Ascending aorta (tissue), 2 donors: ENCODE measurements at regions not wholly inside any gene's neighbourhood (a gene's known extent, or its start where the extent isn't known, plus 50 kb on each side); places are given as distances from the start of the nearest gene placed in this dataset.
"Not testable (repeated sequence)": the region's sequence is repeated elsewhere in the genome, so short reads cannot be mapped to it uniquely, and the experiment has no call there.

ENCODE experiments used
- DNase-seq, 2 donors: peaks; one replicate each; pipeline ENCODE4 v3.0.0-alpha.2; 2019; ENCODE audit warnings: low spot score in 2 of 2
- H3K27ac ChIP-seq, 2 donors: fragments of 200-600 bp; sonication (generic); one replicate each; pipeline ENCODE4 v1.5.1; 2016 to 2017; ENCODE audit warnings: mild to moderate bottlenecking in 1 of 2
- H3K27me3 ChIP-seq: fragments of 200-600 bp; sonication (generic); one replicate; pipeline ENCODE4 v1.5.1; 2017
- H3K36me3 ChIP-seq, 2 donors: fragments of 200-600 bp; sonication (generic); one replicate each; pipeline ENCODE4 v1.5.1; 2016
- H3K4me1 ChIP-seq, 2 donors: fragments of 200-600 bp; sonication (generic); one replicate each; pipeline ENCODE4 v1.5.1; 2016 to 2017; ENCODE audit warnings: mild to moderate bottlenecking in 1 of 2
- H3K4me3 ChIP-seq, 2 donors: fragments of 200-600 bp; sonication (generic); one replicate each; pipeline ENCODE4 v1.5.1; 2016 to 2017; ENCODE audit warnings: mild to moderate bottlenecking in 1 of 2
- H3K9me3 ChIP-seq, 2 donors: fragments of 200-600 bp; sonication (generic); one replicate each; pipeline ENCODE4 v1.5.1; 2016
- intact Hi-C: fragments of 100-400 bp; cut with DNase I; formaldehyde crosslinking; loops from one replicate; pipeline ENCODE4 v1.15.1; 2023

- intact Hi-C loops, H3K4me3 ChIP-seq, H3K27me3 ChIP-seq, H3K27ac ChIP-seq, DNase-seq, H3K36me3 ChIP-seq, H3K9me3 ChIP-seq, H3K4me1 ChIP-seq: not testable (repeated sequence)
These were observed 785.5 kb downstream of the FOXD4L5 start for GRCh38 chr9:64499541-64499940.

- H3K27ac ChIP-seq, H3K36me3 ChIP-seq, intact Hi-C loops, H3K4me3 ChIP-seq, H3K4me1 ChIP-seq, H3K9me3 ChIP-seq, H3K27me3 ChIP-seq, DNase-seq: not testable (repeated sequence)
These were observed 786.6 kb downstream of the FOXD4L5 start for GRCh38 chr9:64498409-64498808.

- H3K36me3 ChIP-seq: not testable (repeated sequence)
These were observed 796.5 kb downstream of the FOXD4L5 start for GRCh38 chr9:64488544-64488943.

GRCh38 chr9:64486067-64486466 lies 798.9 kb downstream of the FOXD4L5 start:
- intact Hi-C loops, H3K27ac ChIP-seq, H3K9me3 ChIP-seq, H3K27me3 ChIP-seq, H3K4me3 ChIP-seq, H3K4me1 ChIP-seq, DNase-seq, H3K36me3 ChIP-seq: not testable (repeated sequence)

More at GRCh38 chr9:64488544-64488943, 796.5 kb downstream of the FOXD4L5 start:
- H3K27ac ChIP-seq, H3K9me3 ChIP-seq, H3K27me3 ChIP-seq, DNase-seq, H3K4me3 ChIP-seq, intact Hi-C loops, H3K4me1 ChIP-seq: not testable (repeated sequence)

GRCh38 chr9:64479095-64479494 lies 805.9 kb downstream of the FOXD4L5 start:
- H3K4me3 ChIP-seq, intact Hi-C loops, H3K27me3 ChIP-seq, H3K36me3 ChIP-seq, DNase-seq, H3K4me1 ChIP-seq, H3K9me3 ChIP-seq, H3K27ac ChIP-seq: not testable (repeated sequence)

GRCh38 chr9:64468943-64469342 lies 816.1 kb downstream of the FOXD4L5 start:
- H3K4me1 ChIP-seq, DNase-seq, H3K9me3 ChIP-seq, H3K36me3 ChIP-seq, intact Hi-C loops, H3K4me3 ChIP-seq, H3K27ac ChIP-seq, H3K27me3 ChIP-seq: not testable (repeated sequence)

- H3K27ac ChIP-seq, H3K36me3 ChIP-seq, intact Hi-C loops, DNase-seq, H3K4me1 ChIP-seq, H3K27me3 ChIP-seq, H3K4me3 ChIP-seq, H3K9me3 ChIP-seq: not testable (repeated sequence)
These were observed 818.9 kb downstream of the FOXD4L5 start for GRCh38 chr9:64466052-64466599.

GRCh38 chr9:64461885-64462284 lies 823.1 kb downstream of the FOXD4L5 start:
- H3K27ac ChIP-seq, H3K4me3 ChIP-seq, intact Hi-C loops, H3K27me3 ChIP-seq, H3K36me3 ChIP-seq, H3K9me3 ChIP-seq, H3K4me1 ChIP-seq, DNase-seq: not testable (repeated sequence)

- H3K4me3 ChIP-seq, H3K27me3 ChIP-seq, DNase-seq, H3K27ac ChIP-seq, H3K36me3 ChIP-seq, H3K9me3 ChIP-seq, intact Hi-C loops, H3K4me1 ChIP-seq: not testable (repeated sequence)
These were observed 826.4 kb downstream of the FOXD4L5 start for GRCh38 chr9:64458642-64459041.

GRCh38 chr9:64455107-64455648 lies 829.8 kb downstream of the FOXD4L5 start:
- H3K27me3 ChIP-seq, H3K36me3 ChIP-seq, DNase-seq, H3K4me3 ChIP-seq, H3K9me3 ChIP-seq, H3K27ac ChIP-seq, intact Hi-C loops, H3K4me1 ChIP-seq: not testable (repeated sequence)

GRCh38 chr9:64452134-64452533 lies 832.9 kb downstream of the FOXD4L5 start:
- intact Hi-C loops: not testable (repeated sequence)

GRCh38 chr9:64450654-64451053 lies 834.4 kb downstream of the FOXD4L5 start:
- H3K27me3 ChIP-seq, H3K4me3 ChIP-seq, H3K27ac ChIP-seq, intact Hi-C loops, H3K9me3 ChIP-seq, DNase-seq, H3K4me1 ChIP-seq, H3K36me3 ChIP-seq: not testable (repeated sequence)

More at GRCh38 chr9:64452134-64452533, 832.9 kb downstream of the FOXD4L5 start:
- H3K9me3 ChIP-seq, H3K4me3 ChIP-seq, H3K36me3 ChIP-seq, H3K27me3 ChIP-seq, H3K4me1 ChIP-seq, DNase-seq, H3K27ac ChIP-seq: not testable (repeated sequence)

GRCh38 chr9:64449025-64449424 lies 836.0 kb downstream of the FOXD4L5 start:
- not testable (repeated sequence) for H3K4me3 ChIP-seq

GRCh38 chr9:64444909-64445525 lies 840.0 kb downstream of the FOXD4L5 start:
- H3K36me3 ChIP-seq, H3K4me1 ChIP-seq, H3K27me3 ChIP-seq, H3K9me3 ChIP-seq, intact Hi-C loops, H3K4me3 ChIP-seq, H3K27ac ChIP-seq: not testable (repeated sequence)
- peak in 1 of 2 donors; percentile 61 for DNase-seq

More at GRCh38 chr9:64449025-64449424, 836.0 kb downstream of the FOXD4L5 start:
- H3K27me3 ChIP-seq, DNase-seq, intact Hi-C loops, H3K9me3 ChIP-seq, H3K27ac ChIP-seq, H3K36me3 ChIP-seq, H3K4me1 ChIP-seq: not testable (repeated sequence)

- H3K27me3 ChIP-seq, H3K9me3 ChIP-seq, H3K27ac ChIP-seq, H3K4me3 ChIP-seq, H3K4me1 ChIP-seq, H3K36me3 ChIP-seq, intact Hi-C loops, DNase-seq: not testable (repeated sequence)
These were observed 845.3 kb downstream of the FOXD4L5 start for GRCh38 chr9:64439747-64440146.
